ENCODE measurements at regions not wholly inside any gene's neighbourhood (a gene's known extent, or its start where the extent isn't known, plus 50 kb on each side); places are given as distances from the start of the nearest gene placed in this dataset.
"Not testable (repeated sequence)": the region's sequence is repeated elsewhere in the genome, so short reads cannot be mapped to it uniquely, and the experiment has no call there.

- Histone ChIP-seq H3K27me3 (ENCODE audit: control insufficient read depth in 1 of 2, insufficient read depth in 2 of 2, low read length in 2 of 2) (no peaks in the 10 kb centered on the region), H3K4me1 (ENCODE audit: insufficient read depth, low read length) (no peaks in the 10 kb centered on the region), H3K27ac (ENCODE audit: low read depth in 1 of 2, low read length in 2 of 2) (no peak overlapping the region), H3K9me3 (ENCODE audit: control insufficient read depth in 1 of 2, insufficient read depth in 1 of 2, low read length in 2 of 2) (no peaks in the 10 kb centered on the region), H3K4me3 (ENCODE audit: low read length) (no peak overlapping the region), H3K36me3 (ENCODE audit: insufficient read depth, low read length) (no peaks in the 10 kb centered on the region)
- CTCF ChIA-PET: interaction anchor here (1.5 kb wide), 1 partner anchor 421 kb away, joined by 3 read pairs; no protein-coding TSS in a partner anchor
- POLR2A ChIA-PET: no interaction called here
- Mint-ChIP-seq H3K4me3 (no peak overlapping the region), H3K4me1 (ENCODE audit: low read depth) (no peaks in the 10 kb centered on the region), H3K27me3 (peaks cover 18% of the 10 kb centered on the region), H3K9me3 (no peaks in the 10 kb centered on the region), H3K36me3 (ENCODE audit: low read depth) (no peaks in the 10 kb centered on the region), H3K27ac (no peak overlapping the region)
- TF ChIP-seq, protein P1, sequence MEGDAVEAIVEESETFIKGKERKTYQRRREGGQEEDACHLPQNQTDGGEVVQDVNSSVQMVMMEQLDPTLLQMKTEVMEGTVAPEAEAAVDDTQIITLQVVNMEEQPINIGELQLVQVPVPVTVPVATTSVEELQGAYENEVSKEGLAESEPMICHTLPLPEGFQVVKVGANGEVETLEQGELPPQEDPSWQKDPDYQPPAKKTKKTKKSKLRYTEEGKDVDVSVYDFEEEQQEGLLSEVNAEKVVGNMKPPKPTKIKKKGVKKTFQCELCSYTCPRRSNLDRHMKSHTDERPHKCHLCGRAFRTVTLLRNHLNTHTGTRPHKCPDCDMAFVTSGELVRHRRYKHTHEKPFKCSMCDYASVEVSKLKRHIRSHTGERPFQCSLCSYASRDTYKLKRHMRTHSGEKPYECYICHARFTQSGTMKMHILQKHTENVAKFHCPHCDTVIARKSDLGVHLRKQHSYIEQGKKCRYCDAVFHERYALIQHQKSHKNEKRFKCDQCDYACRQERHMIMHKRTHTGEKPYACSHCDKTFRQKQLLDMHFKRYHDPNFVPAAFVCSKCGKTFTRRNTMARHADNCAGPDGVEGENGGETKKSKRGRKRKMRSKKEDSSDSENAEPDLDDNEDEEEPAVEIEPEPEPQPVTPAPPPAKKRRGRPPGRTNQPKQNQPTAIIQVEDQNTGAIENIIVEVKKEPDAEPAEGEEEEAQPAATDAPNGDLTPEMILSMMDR (IDR thresholded peaks at IDR 0.05): no peak
- intact Hi-C loops (cut with DNase I, micrococcal nuclease): no loop called here
- ATAC-seq (ENCODE audit: poor library complexity): no peak
- DNase-seq: no peak
Observed at GRCh38 chr15:60172143-60172542, 168.0 kb downstream of the FOXB1 start.

DNA sequence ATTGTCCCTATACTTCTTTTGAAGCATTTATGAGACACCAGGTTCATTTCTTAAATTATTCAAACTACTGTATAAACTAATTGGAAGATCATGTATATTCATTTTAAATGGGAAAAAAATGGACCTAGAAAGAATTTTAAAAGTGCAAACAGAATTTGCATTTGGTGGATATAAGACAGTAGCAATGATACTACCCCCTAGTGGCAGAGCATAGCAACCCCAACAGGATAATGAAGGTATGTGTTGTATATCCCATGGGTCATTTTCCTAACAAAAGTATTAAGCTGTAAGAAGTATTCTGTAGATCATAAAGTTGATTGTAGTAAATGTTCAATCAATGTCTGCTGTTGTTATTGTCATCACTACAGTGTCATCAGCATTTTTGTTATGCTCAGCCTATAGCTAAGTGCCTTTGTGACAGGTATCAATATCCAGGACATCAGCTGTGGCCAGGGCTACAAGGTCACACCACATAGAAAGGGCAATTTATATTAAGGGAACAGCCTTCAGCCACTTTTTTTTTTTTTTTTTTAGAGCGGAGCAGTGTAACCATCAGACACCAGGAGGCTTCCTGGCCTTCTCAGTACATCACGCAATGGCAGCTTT lies 175.8 kb downstream of the FOXB1 start:
- Mint-ChIP-seq H3K27ac (no peak overlapping the region), H3K27me3 (peaks cover 23% of the 10 kb centered on the region), H3K4me3 (no peak overlapping the region), H3K36me3 (ENCODE audit: low read depth) (no peaks in the 10 kb centered on the region), H3K4me1 (ENCODE audit: low read depth) (no peaks in the 10 kb centered on the region), H3K9me3 (no peaks in the 10 kb centered on the region)
- H3K4me1 ChIP-seq (ENCODE audit: insufficient read depth, low read length): no peaks in the 10 kb centered on the region
- intact Hi-C loops (cut with DNase I, micrococcal nuclease): loop anchor here (1.0 to 5.0 kb wide), 9 partner anchors 183 to 489 kb away; no protein-coding TSS in a partner anchor
- TF ChIP-seq, protein P1 (IDR thresholded peaks at IDR 0.05): peak; percentile 99
- ChIA-PET POLR2A (interaction anchor here (0.9 kb wide), 1 partner anchor 427 kb away, joined by 5 read pairs; no protein-coding TSS in a partner anchor), CTCF (interaction anchor here (0.6 to 1.9 kb wide), 12 partner anchors 8 to 524 kb away, joined by 3 to 13 read pairs (median 4); partner anchors contain the start of gene BNIP2)
- no peaks in the 10 kb centered on the region for H3K9me3 ChIP-seq (ENCODE audit: control insufficient read depth in 1 of 2, insufficient read depth in 1 of 2, low read length in 2 of 2)
- H3K36me3 ChIP-seq (ENCODE audit: insufficient read depth, low read length): no peaks in the 10 kb centered on the region
- no peaks in the 10 kb centered on the region for H3K27me3 ChIP-seq (ENCODE audit: control insufficient read depth in 1 of 2, insufficient read depth in 2 of 2, low read length in 2 of 2)
- ATAC-seq (ENCODE audit: poor library complexity) (peak; percentile 64), DNase-seq (peak in 11 of 14 experiments; percentile 2 to 72 (median 14))
- no peak overlapping the region for H3K4me3 ChIP-seq (ENCODE audit: low read length)
- no peak overlapping the region for H3K27ac ChIP-seq (ENCODE audit: low read depth in 1 of 2, low read length in 2 of 2)

DNA sequence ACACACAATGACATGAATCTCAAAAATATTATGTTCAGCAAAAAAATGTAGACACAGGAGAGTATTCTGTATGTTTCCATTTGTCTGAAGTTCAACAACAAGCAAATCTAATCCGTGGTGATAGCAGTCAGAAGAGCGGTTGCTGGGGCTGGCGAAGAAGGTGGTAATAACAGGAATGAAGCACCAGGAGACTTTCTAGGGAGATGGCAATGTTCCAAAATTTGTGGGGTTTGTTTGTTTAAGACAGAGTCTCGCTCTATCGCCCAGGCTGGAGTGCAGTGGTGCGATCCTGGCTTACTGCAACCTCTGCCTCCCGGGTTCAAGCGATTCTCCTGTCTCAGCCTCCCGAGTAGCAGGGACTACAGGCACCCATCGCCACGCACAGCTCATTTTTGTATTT lies 177.8 kb downstream of the FOXB1 start:
- CTCF ChIA-PET; H3K27ac ChIP-seq (ENCODE audit: low read depth in 1 of 2, low read length in 2 of 2); DNase-seq; H3K27me3 ChIP-seq (ENCODE audit: control insufficient read depth in 1 of 2, insufficient read depth in 2 of 2, low read length in 2 of 2); H3K36me3 ChIP-seq (ENCODE audit: insufficient read depth, low read length); H3K9me3 ChIP-seq (ENCODE audit: control insufficient read depth in 1 of 2, insufficient read depth in 1 of 2, low read length in 2 of 2); H3K27ac Mint-ChIP-seq; H3K4me3 ChIP-seq (ENCODE audit: low read length); H3K9me3 Mint-ChIP-seq; ATAC-seq (ENCODE audit: poor library complexity); H3K36me3 Mint-ChIP-seq (ENCODE audit: low read depth); POLR2A ChIA-PET; H3K4me3 Mint-ChIP-seq; H3K4me1 ChIP-seq (ENCODE audit: insufficient read depth, low read length); H3K4me1 Mint-ChIP-seq (ENCODE audit: low read depth): not testable (repeated sequence)
- peaks cover 29% of the 10 kb centered on the region for H3K27me3 Mint-ChIP-seq
- intact Hi-C loops (cut with DNase I, micrococcal nuclease): loop anchor here in 1 of 2 experiments (2.0 kb wide), 1 partner anchor 489 kb away; no protein-coding TSS in a partner anchor
